SH-SY5Y (cell line): ENCODE measurements at regions not wholly inside any gene's neighbourhood (a gene's known extent, or its start where the extent isn't known, plus 50 kb on each side); places are given as distances from the start of the nearest gene placed in this dataset.

Experiments
- GATA2 ChIP-seq: IDR thresholded peaks from 2 replicates; pipeline ENCODE4 v1.6.1; 2011; ENCODE audit warnings: mild to moderate bottlenecking, low read depth, low read length
- GATA3 ChIP-seq: IDR thresholded peaks from 2 replicates; pipeline ENCODE4 v1.6.1; 2011; ENCODE audit warnings: low read depth, mild to moderate bottlenecking, low read length, moderate library complexity

DNA sequence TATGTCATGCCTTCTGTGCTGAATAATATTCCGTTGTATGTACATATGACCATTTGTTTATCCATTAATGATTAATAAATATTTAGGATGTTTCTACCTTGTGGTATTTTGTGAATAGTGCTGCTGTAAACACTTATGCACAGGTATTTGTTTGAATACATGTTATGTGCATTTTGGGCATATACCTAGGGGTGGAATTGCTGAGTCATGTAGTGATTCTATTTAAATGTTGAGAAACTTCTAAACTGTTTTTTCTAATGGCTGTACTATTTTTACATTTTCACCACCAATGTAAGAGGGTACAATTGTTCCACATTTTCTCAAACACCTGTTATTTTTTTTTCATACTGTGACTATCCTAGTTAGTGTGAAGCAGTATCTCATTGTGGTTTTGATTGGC, 1318.6 kb downstream of the TECRL start:
- TF ChIP-seq GATA2, result no peak
- no peak for TF ChIP-seq GATA3
